ENCODE measurements at regions not wholly inside any gene's neighbourhood (a gene's known extent, or its start where the extent isn't known, plus 50 kb on each side); places are given as distances from the start of the nearest gene placed in this dataset.

DNA sequence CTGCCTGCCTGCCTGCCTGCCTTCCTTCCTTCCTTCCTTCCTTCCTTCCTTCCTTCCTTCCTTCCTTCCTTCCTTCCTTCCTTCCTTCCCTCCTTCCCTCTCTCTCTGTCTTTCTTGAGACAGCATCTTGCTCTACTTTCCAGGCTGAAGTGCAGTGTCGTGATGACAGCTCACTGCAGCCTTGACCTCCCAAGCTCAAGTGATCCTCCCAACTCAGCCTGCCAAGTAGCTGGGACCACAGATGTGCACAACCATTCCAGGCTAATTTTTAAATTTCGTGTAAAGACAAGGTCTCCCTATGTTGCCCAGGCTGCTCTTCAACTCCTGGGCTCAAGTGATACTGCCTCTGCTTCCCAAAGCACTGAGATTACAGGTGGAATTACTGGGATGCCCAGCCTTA lies 328.2 kb upstream of the SORL1-AS1 start:
- TF ChIP-seq, protein P1, sequence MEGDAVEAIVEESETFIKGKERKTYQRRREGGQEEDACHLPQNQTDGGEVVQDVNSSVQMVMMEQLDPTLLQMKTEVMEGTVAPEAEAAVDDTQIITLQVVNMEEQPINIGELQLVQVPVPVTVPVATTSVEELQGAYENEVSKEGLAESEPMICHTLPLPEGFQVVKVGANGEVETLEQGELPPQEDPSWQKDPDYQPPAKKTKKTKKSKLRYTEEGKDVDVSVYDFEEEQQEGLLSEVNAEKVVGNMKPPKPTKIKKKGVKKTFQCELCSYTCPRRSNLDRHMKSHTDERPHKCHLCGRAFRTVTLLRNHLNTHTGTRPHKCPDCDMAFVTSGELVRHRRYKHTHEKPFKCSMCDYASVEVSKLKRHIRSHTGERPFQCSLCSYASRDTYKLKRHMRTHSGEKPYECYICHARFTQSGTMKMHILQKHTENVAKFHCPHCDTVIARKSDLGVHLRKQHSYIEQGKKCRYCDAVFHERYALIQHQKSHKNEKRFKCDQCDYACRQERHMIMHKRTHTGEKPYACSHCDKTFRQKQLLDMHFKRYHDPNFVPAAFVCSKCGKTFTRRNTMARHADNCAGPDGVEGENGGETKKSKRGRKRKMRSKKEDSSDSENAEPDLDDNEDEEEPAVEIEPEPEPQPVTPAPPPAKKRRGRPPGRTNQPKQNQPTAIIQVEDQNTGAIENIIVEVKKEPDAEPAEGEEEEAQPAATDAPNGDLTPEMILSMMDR (IDR thresholded peaks at IDR 0.05): no peak
- TF ChIP-seq POLR2A (IDR thresholded peaks at IDR 0.05) (no peak), EP300 (IDR thresholded peaks at IDR 0.05) (no peak), POLR2AphosphoS5 (IDR thresholded peaks at IDR 0.05) (no peak)
